GM12892 (cell line): ENCODE measurements at regions not wholly inside any gene's neighbourhood (a gene's known extent, or its start where the extent isn't known, plus 50 kb on each side); places are given as distances from the start of the nearest gene placed in this dataset.

Source experiments
- POLR2A ChIP-seq: IDR thresholded peaks from 2 replicates; pipeline ENCODE4 v1.6.1; 2011; ENCODE audit warnings: low read depth, low read length, control low read depth
- POLR2AphosphoS5 ChIP-seq: IDR thresholded peaks from 2 replicates; pipeline ENCODE4 v1.6.1; 2011; ENCODE audit warnings: low read depth, low read length, control low read depth
- TAF1 ChIP-seq: IDR thresholded peaks from 2 replicates; pipeline ENCODE4 v1.6.1; 2011; ENCODE audit warnings: low read depth, mild to moderate bottlenecking, control low read depth, low read length, borderline replicate concordance

DNA sequence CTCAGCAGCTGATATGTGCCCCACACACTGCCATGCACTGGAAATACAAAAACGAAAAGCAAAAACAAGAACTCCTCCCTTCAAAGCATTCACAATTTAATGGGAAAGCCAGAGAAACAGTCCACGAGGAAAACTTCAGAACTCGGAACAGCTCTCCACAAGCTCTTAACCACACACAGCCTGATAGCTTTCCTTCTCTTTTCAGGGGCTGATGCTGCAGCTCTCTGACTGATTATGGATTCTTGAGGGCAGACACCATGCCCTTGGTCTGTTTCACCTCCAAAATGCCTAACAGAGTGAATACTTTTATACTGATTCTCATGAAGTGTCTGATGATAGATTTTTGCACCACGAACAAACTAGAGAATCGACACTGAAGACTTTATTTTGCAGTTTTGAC is 282.1 kb downstream of the CD83 start:
- no peak for TF ChIP-seq POLR2A
- TF ChIP-seq POLR2AphosphoS5, result no peak
- TF ChIP-seq TAF1, result no peak
